Neural progenitor cell (in vitro differentiated cells): ENCODE measurements at regions not wholly inside any gene's neighbourhood (a gene's known extent, or its start where the extent isn't known, plus 50 kb on each side); places are given as distances from the start of the nearest gene placed in this dataset.
A peak's percentile ranks its signal among the peaks of the same experiment; 100 is the strongest.

ENCODE experiments used
- DNase-seq: peaks from one replicate; pipeline ENCODE4 v3.0.0-alpha.2; 2016; ENCODE audit warnings: low spot score
- H2AFZ ChIP-seq: fragments of 200-600 bp; sonication (generic); replicated peaks from 2 replicates; pipeline ENCODE4 v1.6.1; 2016; ENCODE audit warnings: antibody characterized with exemption
- H3F3A ChIP-seq: fragments of 200-600 bp; sonication (generic); 2 replicates; pipeline ENCODE4 v1.6.1; 2016; ENCODE audit warnings: antibody characterized with exemption, low read depth
- H3K27ac ChIP-seq: fragments of 200-600 bp; sonication (generic); 2 replicates; pipeline ENCODE4 v1.5.1; 2016; ENCODE audit warnings: mild to moderate bottlenecking
- H3K27me3 ChIP-seq: fragments of 200-600 bp; sonication (generic); 2 replicates; pipeline ENCODE4 v1.6.1; 2016; ENCODE audit warnings: mild to moderate bottlenecking, moderate library complexity
- H3K36me3 ChIP-seq: fragments of 200-600 bp; sonication (generic); 2 replicates; pipeline ENCODE4 v1.5.1; 2016
- H3K4me1 ChIP-seq: fragments of 200-600 bp; sonication (generic); 2 replicates; pipeline ENCODE4 v1.6.1; 2016; ENCODE audit warnings: mixed run types
- H3K4me2 ChIP-seq: fragments of 200-600 bp; sonication (generic); 2 replicates; pipeline ENCODE4 v1.6.1; 2016
- H3K4me3 ChIP-seq: fragments of 200-600 bp; sonication (generic); 2 replicates; pipeline ENCODE4 v1.5.1; 2016
- H3K79me2 ChIP-seq: fragments of 200-600 bp; sonication (generic); 2 replicates; pipeline ENCODE4 v1.6.1; 2016; ENCODE audit warnings: low read depth
- H3K9ac ChIP-seq: fragments of 200-600 bp; sonication (generic); 2 replicates; pipeline ENCODE4 v1.6.1; 2016
- H3K9me3 ChIP-seq: fragments of 200-600 bp; sonication (generic); 2 replicates; pipeline ENCODE4 v1.5.1; 2016; ENCODE audit warnings: low read depth
- H4K20me1 ChIP-seq: fragments of 200-600 bp; sonication (generic); 2 replicates; pipeline ENCODE4 v1.6.1; 2016; ENCODE audit warnings: low read depth
- H3K27ac Mint-ChIP-seq: 3 replicates; pipeline ENCODE4 v1.8.0; 2021; ENCODE audit warnings: mixed read lengths
- H3K27me3 Mint-ChIP-seq: 2 replicates; pipeline ENCODE4 v1.8.0; 2022; ENCODE audit warnings: low read depth, mild to moderate bottlenecking, inconsistent platforms, moderate library complexity, mixed read lengths; ENCODE audit not compliant: insufficient read depth
- H3K36me3 Mint-ChIP-seq: 3 replicates; pipeline ENCODE4 v1.8.0; 2021; ENCODE audit warnings: mixed read lengths
- H3K4me1 Mint-ChIP-seq: 3 replicates; pipeline ENCODE4 v1.8.0; 2021; ENCODE audit warnings: mixed read lengths
- H3K4me3 Mint-ChIP-seq: 3 replicates; pipeline ENCODE4 v1.8.0; 2021; ENCODE audit warnings: mild to moderate bottlenecking, moderate library complexity, mixed read lengths
- H3K9me3 Mint-ChIP-seq: 3 replicates; pipeline ENCODE4 v1.8.0; 2020; ENCODE audit warnings: mixed read lengths
- EZH2 ChIP-seq: fragments of 200-600 bp; sonication (generic); IDR thresholded peaks from 2 replicates; pipeline ENCODE4 v1.6.1; 2017; ENCODE audit warnings: antibody characterized with exemption, mild to moderate bottlenecking, moderate library complexity
- EZH2phosphoT487 ChIP-seq: fragments of 200-600 bp; sonication (generic); IDR thresholded peaks from 2 replicates; pipeline ENCODE4 v1.6.1; 2017; ENCODE audit warnings: antibody characterized with exemption
- TF ChIP-seq, protein P1 (sequence below): fragments of 200-600 bp; sonication (generic); IDR thresholded peaks from 2 replicates; pipeline ENCODE4 v1.5.1; 2017; ENCODE audit warnings: antibody characterized with exemption, mild to moderate bottlenecking

DNA sequence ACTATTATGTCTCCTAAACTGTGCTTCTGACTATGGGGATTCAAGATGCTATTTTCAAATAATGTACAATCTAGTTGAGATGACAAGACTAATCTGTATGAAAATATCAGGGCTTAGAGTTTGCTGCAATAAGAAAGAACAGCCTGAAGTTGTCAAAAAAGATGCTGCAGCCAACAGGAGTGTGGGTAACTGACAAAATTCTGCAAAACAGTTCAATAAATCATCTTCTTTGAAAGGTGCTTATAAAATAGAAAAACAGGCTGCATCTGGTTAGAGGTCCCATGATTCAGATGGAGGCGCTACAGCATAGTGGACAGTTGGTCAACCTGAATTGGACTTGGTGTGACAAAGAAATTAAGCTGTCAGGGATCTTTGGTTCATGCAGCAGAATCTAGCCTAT lies 511.0 kb downstream of the XPNPEP1 start:
- Histone ChIP-seq H3F3A (no peaks in the 10 kb centered on the region), H3K27me3 (no peaks in the 10 kb centered on the region), H3K9me3 (no peaks in the 10 kb centered on the region), H3K79me2 (no peaks in the 10 kb centered on the region), H3K4me3 (no peak overlapping the region), H3K4me1 (peaks cover 2% of the 10 kb centered on the region), H4K20me1 (no peaks in the 10 kb centered on the region), H3K4me2 (no peak overlapping the region), H3K36me3 (no peaks in the 10 kb centered on the region), H3K27ac (no peak overlapping the region), H2AFZ (peak overlapping the region; percentile 87), H3K9ac (no peak overlapping the region)
- Mint-ChIP-seq H3K4me1 (peaks cover 4% of the 10 kb centered on the region), H3K27ac (no peak overlapping the region), H3K9me3 (peaks cover 2% of the 10 kb centered on the region), H3K36me3 (no peaks in the 10 kb centered on the region), H3K27me3 (peaks cover 2% of the 10 kb centered on the region), H3K4me3 (no peak overlapping the region)
- DNase-seq, result no peak
- TF ChIP-seq, protein P1, sequence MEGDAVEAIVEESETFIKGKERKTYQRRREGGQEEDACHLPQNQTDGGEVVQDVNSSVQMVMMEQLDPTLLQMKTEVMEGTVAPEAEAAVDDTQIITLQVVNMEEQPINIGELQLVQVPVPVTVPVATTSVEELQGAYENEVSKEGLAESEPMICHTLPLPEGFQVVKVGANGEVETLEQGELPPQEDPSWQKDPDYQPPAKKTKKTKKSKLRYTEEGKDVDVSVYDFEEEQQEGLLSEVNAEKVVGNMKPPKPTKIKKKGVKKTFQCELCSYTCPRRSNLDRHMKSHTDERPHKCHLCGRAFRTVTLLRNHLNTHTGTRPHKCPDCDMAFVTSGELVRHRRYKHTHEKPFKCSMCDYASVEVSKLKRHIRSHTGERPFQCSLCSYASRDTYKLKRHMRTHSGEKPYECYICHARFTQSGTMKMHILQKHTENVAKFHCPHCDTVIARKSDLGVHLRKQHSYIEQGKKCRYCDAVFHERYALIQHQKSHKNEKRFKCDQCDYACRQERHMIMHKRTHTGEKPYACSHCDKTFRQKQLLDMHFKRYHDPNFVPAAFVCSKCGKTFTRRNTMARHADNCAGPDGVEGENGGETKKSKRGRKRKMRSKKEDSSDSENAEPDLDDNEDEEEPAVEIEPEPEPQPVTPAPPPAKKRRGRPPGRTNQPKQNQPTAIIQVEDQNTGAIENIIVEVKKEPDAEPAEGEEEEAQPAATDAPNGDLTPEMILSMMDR, result no peak
- TF ChIP-seq EZH2, result no peak
- TF ChIP-seq EZH2phosphoT487, result no peak

DNA sequence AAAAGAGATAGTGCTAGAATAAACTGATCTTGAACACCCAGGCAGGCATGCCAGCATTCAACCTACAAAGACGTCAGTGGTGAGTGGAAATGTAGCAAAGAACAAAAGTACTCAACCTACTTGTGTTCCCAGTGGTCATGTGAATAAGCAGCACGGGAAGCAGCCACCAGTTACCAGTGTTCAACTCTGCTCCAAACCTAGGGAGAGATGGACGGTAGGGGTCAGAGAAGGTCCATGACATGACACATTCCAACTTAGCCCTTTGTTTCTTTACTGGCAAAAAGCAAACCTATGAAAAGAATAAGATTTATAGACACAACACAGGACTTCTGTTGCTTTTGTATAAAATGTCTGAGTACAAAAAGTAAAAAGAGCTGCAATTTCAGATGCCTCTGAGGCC lies 511.4 kb downstream of the XPNPEP1 start:
- DNase-seq, result no peak
- no peak overlapping the region for H3K4me3 Mint-ChIP-seq
- no peak overlapping the region for H3K27ac ChIP-seq
- H3F3A ChIP-seq, result no peaks in the 10 kb centered on the region
- TF ChIP-seq EZH2 (no peak), EZH2phosphoT487 (no peak)
- TF ChIP-seq, protein P1, result peak; percentile 6
- H3K9me3 ChIP-seq, result no peaks in the 10 kb centered on the region
- no peaks in the 10 kb centered on the region for H4K20me1 ChIP-seq
- no peak overlapping the region for H3K9ac ChIP-seq
- peaks cover 2% of the 10 kb centered on the region for H3K9me3 Mint-ChIP-seq
- no peak overlapping the region for H3K4me3 ChIP-seq
- no peaks in the 10 kb centered on the region for H3K79me2 ChIP-seq
- peaks cover 2% of the 10 kb centered on the region for H3K27me3 Mint-ChIP-seq
- no peak overlapping the region for H3K4me2 ChIP-seq
- H3K4me1 Mint-ChIP-seq, result peaks cover 4% of the 10 kb centered on the region
- no peaks in the 10 kb centered on the region for H3K36me3 ChIP-seq
- H3K4me1 ChIP-seq, result no peaks in the 10 kb centered on the region
- H3K27me3 ChIP-seq, result no peaks in the 10 kb centered on the region
- H3K36me3 Mint-ChIP-seq, result no peaks in the 10 kb centered on the region
- no peak overlapping the region for H3K27ac Mint-ChIP-seq
- peak overlapping the region; percentile 87 for H2AFZ ChIP-seq

DNA sequence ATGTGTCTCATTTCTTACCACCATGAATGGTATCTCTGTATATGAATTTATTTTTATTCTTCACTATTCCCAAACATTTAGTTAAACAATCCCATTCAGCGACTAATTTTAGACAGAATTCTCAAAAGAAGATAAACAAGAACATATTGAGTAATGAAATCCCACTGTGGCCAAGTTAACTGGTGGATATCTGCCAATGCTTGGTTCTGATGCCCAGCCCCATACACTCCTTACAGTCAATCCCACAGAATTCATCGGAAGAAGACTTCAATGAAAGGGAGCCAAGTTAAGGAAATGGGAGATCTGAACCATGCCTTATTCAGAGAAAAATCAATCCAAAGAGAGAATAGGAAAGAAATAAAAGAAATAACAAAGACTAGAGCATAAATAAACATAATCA lies 518.0 kb downstream of the XPNPEP1 start:
- Histone ChIP-seq H4K20me1 (no peaks in the 10 kb centered on the region), H3K4me2 (no peak overlapping the region), H3K9me3 (no peaks in the 10 kb centered on the region), H3K27me3 (no peaks in the 10 kb centered on the region), H3K4me3 (no peak overlapping the region), H3K79me2 (no peaks in the 10 kb centered on the region), H3F3A (no peaks in the 10 kb centered on the region), H3K36me3 (no peaks in the 10 kb centered on the region), H3K27ac (no peak overlapping the region), H3K4me1 (no peaks in the 10 kb centered on the region), H2AFZ (no peak overlapping the region), H3K9ac (no peak overlapping the region)
- H3K4me3 Mint-ChIP-seq, result no peak overlapping the region
- no peak for DNase-seq
- no peaks in the 10 kb centered on the region for H3K36me3 Mint-ChIP-seq
- no peaks in the 10 kb centered on the region for H3K9me3 Mint-ChIP-seq
- no peaks in the 10 kb centered on the region for H3K4me1 Mint-ChIP-seq
- no peak for TF ChIP-seq EZH2phosphoT487
- H3K27ac Mint-ChIP-seq, result no peak overlapping the region
- H3K27me3 Mint-ChIP-seq, result no peaks in the 10 kb centered on the region

DNA sequence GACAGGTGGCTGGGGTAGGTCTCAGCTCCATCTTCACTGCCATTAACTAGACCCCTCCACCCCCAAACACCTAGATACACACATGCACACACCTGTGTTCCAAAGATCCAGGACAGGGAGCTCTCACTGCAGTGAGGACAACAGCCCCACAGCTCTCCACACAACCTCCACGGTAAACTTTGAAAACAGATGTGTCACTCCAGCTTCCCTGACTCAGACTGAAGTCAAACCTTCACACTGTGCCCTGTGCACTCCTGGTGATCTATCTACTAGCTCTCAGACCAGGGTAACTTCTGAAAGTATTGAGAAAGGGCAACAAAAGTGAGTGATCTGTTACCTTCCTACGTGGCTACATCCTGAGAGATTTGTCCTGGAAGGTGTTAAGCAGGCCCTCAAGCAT lies 519.8 kb downstream of the XPNPEP1 start:
- H3K9me3 Mint-ChIP-seq, result peaks cover 2% of the 10 kb centered on the region
- TF ChIP-seq, protein P1, result no peak
- TF ChIP-seq EZH2phosphoT487, result no peak
- no peak for TF ChIP-seq EZH2

More for the DNA sequence above, 519.8 kb downstream of the XPNPEP1 start:
- H3K9me3 ChIP-seq, result no peaks in the 10 kb centered on the region
- no peaks in the 10 kb centered on the region for H4K20me1 ChIP-seq
- H2AFZ ChIP-seq, result no peak overlapping the region
- no peak overlapping the region for H3K9ac ChIP-seq
- no peak for DNase-seq
- Mint-ChIP-seq H3K27ac (no peak overlapping the region), H3K27me3 (no peaks in the 10 kb centered on the region), H3K4me1 (no peaks in the 10 kb centered on the region), H3K4me3 (no peak overlapping the region), H3K36me3 (no peaks in the 10 kb centered on the region)
- no peaks in the 10 kb centered on the region for H3K36me3 ChIP-seq
- no peak overlapping the region for H3K27ac ChIP-seq
- no peaks in the 10 kb centered on the region for H3K4me1 ChIP-seq
- no peaks in the 10 kb centered on the region for H3F3A ChIP-seq
- no peaks in the 10 kb centered on the region for H3K79me2 ChIP-seq
- no peak overlapping the region for H3K4me2 ChIP-seq
- H3K4me3 ChIP-seq, result no peak overlapping the region
- no peaks in the 10 kb centered on the region for H3K27me3 ChIP-seq
